Sigmoid colon (tissue), 3 donors: ENCODE measurements at regions not wholly inside any gene's neighbourhood (a gene's known extent, or its start where the extent isn't known, plus 50 kb on each side); places are given as distances from the start of the nearest gene placed in this dataset.

Source experiments
- CTCF ChIP-seq, 4 experiments: fragments of 450-650 bp in 3 of 4; fragments of 200-600 bp in 1 of 4; IDR thresholded peaks; one replicate each; pipeline ENCODE4 v1.5.1; 2016 to 2019; ENCODE audit warnings: antibody characterized with exemption in 4 of 4, mild to moderate bottlenecking in 3 of 4, moderate library complexity in 2 of 4
- POLR2A ChIP-seq, 2 donors: fragments of 450-650 bp; IDR thresholded peaks; one replicate each; pipeline ENCODE4 v1.6.1; 2016; ENCODE audit warnings: antibody characterized with exemption in 2 of 2, mild to moderate bottlenecking in 2 of 2, moderate library complexity in 2 of 2

DNA sequence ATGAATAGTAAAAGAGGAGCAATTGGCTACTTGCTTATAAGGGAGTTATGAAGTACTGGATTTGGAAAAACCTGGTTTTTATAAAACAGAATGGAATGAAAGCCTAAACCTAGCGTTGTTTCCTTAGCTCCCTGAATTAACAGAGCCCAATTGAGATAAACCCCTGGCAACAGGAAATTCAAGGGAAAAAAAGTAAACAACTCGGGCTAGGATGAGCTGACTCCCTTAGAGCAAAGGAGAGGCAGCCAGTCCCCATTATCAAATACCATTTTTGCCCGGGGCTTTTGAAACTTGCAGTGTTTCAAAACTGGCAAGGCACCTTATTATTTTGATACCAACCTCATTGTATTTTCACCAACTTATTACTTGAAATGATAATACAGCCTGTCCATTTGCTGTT is 587.5 kb downstream of the CD109 start:
- TF ChIP-seq POLR2A (IDR thresholded peaks at IDR 0.05) (no peak), CTCF (IDR thresholded peaks at IDR 0.05) (no peak)
